ENCODE measurements at regions not wholly inside any gene's neighbourhood (a gene's known extent, or its start where the extent isn't known, plus 50 kb on each side); places are given as distances from the start of the nearest gene placed in this dataset.

GRCh38 chr7:26487780-26488515, 196.3 kb downstream of the SNX10 start:
- Mint-ChIP-seq H3K36me3 (ENCODE audit: low read depth) (no peaks in the 10 kb centered on the region), H3K4me1 (no peaks in the 10 kb centered on the region), H3K27me3 (peaks cover 5% of the 10 kb centered on the region), H3K9me3 (no peaks in the 10 kb centered on the region), H3K4me3 (no peak overlapping the region), H3K27ac (no peak overlapping the region)
- no peak for TF ChIP-seq CTCF (IDR thresholded peaks at IDR 0.05)
- CTCF ChIA-PET, result no interaction called here
- intact Hi-C loops (cut with micrococcal nuclease), result no loop called here
- ATAC-seq (ENCODE audit: low read depth) (no peak), DNase-seq (no peak)
- POLR2A ChIA-PET, result no interaction called here

GRCh38 chr7:26489391-26489790, 197.7 kb downstream of the SNX10 start:
- intact Hi-C loops (cut with micrococcal nuclease), result no loop called here
- Mint-ChIP-seq H3K9me3 (no peaks in the 10 kb centered on the region), H3K27ac (no peak overlapping the region), H3K27me3 (peaks cover 5% of the 10 kb centered on the region), H3K36me3 (ENCODE audit: low read depth) (no peaks in the 10 kb centered on the region), H3K4me1 (no peaks in the 10 kb centered on the region), H3K4me3 (no peak overlapping the region)
- no peak for DNase-seq
- no peak for TF ChIP-seq CTCF (IDR thresholded peaks at IDR 0.05)
- CTCF ChIA-PET, result no interaction called here
- POLR2A ChIA-PET, result no interaction called here
- ATAC-seq (ENCODE audit: low read depth), result no peak

- no peak for TF ChIP-seq CTCF (IDR thresholded peaks at IDR 0.05)
- ATAC-seq (ENCODE audit: low read depth) (no peak), DNase-seq (no peak)
- Mint-ChIP-seq H3K36me3 (ENCODE audit: low read depth) (no peaks in the 10 kb centered on the region), H3K27ac (no peak overlapping the region), H3K4me1 (no peaks in the 10 kb centered on the region), H3K9me3 (no peaks in the 10 kb centered on the region), H3K27me3 (peaks cover 5% of the 10 kb centered on the region), H3K4me3 (no peak overlapping the region)
- POLR2A ChIA-PET, result no interaction called here
- intact Hi-C loops (cut with micrococcal nuclease), result no loop called here
- CTCF ChIA-PET, result no interaction called here
Observed at GRCh38 chr7:26489906-26490639, 198.4 kb downstream of the SNX10 start.

GRCh38 chr7:26490640-26491624, 199.3 kb downstream of the SNX10 start:
- POLR2A ChIA-PET, result no interaction called here
- Mint-ChIP-seq H3K36me3 (ENCODE audit: low read depth) (no peaks in the 10 kb centered on the region), H3K9me3 (no peaks in the 10 kb centered on the region), H3K4me3 (no peak overlapping the region), H3K4me1 (no peaks in the 10 kb centered on the region), H3K27ac (no peak overlapping the region), H3K27me3 (peaks cover 5% of the 10 kb centered on the region)
- DNase-seq (no peak), ATAC-seq (ENCODE audit: low read depth) (no peak)
- no peak for TF ChIP-seq CTCF (IDR thresholded peaks at IDR 0.05)
- CTCF ChIA-PET, result interaction anchor here (1.6 kb wide), 1 partner anchor 10 kb away, joined by 5 read pairs; no protein-coding TSS in a partner anchor
- intact Hi-C loops (cut with micrococcal nuclease), result no loop called here

Measured in activated B cell treated with CpG ODN at 0.5 μM for 24 hours (primary cell).